HG03108 (cell line): ENCODE measurements at regions not wholly inside any gene's neighbourhood (a gene's known extent, or its start where the extent isn't known, plus 50 kb on each side); places are given as distances from the start of the nearest gene placed in this dataset.
"Not testable (repeated sequence)": the region's sequence is repeated elsewhere in the genome, so short reads cannot be mapped to it uniquely, and the experiment has no call there.

ENCODE experiments used
- ATAC-seq: cut with Tn5 transposase; IDR thresholded peaks from one replicate; pipeline ENCODE4 v1.9.1; 2021; ENCODE audit warnings: moderate library complexity; ENCODE audit not compliant: unreplicated experiment

DNA sequence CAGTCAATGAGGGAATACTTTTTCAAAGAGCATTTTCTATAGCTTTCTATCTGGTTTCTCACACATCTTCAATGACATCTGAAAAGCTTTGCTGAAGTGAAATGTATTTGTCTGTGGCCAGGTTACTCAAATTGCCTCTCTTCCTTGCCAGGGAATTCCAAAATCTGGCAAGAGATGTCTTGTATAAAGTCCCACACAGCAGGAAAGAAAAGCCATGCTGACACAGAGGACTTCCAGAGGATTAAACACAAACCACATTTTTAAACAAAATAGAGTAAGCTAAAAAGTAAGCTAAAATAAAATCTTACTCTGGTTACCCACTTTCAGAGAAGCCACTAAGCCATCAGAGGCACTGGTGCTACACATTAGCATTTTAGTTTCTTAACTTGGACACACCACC is 93.1 kb upstream of the BCAR3 start:
- ATAC-seq: no peak

DNA sequence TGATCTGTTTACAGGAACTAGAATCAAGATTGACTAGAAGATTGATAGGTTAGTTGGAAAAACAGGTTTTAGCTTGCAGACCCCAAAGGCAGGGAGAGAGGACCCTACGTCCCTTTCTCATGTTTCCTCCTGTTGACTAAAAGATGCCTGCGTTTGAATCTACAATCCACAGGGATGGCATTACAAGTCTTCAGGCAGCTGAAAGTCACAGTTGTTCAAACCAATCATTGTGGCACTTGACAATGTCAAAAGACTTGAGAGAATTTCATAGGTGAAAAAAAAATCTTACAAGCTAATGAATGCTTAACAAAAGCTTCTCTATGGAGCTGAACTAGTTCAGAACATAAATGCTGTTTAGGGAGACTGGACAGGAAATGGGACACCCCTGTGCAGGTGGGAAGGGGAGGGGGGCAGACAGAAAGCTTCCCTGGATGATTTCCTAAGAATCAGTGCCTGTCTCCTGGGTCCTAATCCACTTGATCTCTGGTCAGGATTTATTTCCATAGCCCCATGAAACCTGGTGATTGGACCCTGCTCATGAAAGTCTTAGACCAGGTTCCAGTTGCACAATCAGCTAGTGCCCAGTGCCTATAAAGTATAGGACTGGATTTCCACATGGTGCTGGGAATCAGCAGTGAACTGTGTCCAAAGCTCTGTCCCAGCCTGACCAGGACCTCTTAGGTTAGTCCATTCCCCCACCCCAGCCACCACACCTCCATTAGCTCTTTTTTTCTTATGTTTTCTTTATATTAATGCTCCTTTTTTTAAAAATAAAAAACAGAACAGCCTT is 91.6 kb upstream of the BCAR3 start:
- ATAC-seq: no peak

DNA sequence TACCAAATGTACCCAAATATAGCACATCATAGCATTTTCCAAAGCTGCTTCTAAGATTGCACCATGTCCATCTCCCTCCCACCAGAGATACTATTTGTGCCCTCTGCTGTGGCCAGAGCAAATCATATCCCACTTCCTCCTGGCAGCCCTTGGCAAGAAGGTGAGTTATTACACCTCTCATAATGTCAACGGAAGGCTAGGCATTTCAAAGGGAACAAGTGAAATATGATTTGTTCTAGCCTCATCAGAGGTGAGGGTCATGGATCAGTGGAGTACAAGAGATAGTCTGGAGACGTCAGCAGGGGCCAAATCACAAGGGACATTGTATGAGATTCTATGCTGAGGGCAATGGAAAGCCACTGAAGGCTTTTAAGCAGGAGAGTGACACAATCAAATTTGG is 90.2 kb upstream of the BCAR3 start:
- ATAC-seq: no peak

DNA sequence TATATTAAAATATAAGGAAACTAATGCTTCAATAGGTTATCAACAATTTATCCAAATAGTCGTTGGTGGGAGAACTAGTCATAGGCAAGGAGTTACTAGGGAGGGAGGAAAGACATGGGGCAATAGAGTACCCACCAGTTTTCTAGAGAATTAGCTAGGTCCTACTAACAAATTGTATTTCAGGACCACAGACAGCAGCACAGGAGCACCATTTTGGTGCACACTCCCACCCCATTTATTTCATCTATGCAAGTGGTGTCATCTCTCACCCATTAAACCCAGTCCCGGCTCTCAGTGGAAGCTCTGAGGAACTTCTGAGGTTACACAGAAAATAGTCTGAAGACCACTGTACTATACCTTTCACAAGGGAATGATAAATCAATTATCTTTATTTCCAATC is 89.0 kb upstream of the BCAR3 start:
- ATAC-seq: no peak

DNA sequence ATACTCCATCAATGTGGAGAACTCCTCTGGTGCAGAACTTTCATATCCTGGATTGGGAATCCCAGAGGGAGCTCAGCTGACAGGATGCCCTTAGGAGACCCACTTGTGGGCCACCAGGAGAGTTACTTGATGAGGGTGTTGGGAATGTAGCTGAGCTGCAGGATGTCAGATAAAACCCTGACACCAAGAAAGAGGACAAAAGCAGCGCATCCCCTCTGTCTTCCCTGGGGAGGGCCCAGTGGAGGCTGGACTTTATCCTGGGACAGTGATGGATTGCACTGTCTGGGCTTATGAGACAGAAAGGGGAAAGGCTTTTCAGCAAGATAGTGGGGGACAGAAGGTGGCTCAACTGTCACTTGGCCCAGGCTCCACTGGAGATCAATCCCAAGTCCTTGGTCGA is 88.1 kb upstream of the BCAR3 start:
- no peak for ATAC-seq

DNA sequence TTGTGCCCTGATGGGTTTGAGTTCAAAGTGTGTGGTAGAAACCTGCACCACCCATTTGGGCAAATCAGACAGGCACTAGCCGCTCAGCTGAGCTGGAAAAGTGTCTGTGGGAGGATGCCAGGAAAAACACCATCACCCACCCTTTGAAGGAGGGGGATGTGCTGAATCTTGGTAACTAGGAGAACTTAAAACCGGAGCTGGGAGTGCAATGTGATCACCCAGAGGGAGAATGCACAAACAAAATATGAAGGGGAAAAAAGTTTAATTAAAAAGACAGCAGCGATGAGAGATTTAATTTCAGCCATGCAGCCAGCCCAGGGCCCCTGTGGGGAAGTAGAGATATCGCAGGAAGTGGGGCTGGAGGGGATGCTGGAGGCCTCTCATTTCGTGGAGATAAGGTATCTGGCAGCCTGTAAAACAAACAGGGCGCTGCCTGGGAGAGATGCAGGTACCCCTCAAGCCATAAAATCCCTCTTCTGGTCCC is 86.8 kb upstream of the BCAR3 start:
- ATAC-seq: no peak

DNA sequence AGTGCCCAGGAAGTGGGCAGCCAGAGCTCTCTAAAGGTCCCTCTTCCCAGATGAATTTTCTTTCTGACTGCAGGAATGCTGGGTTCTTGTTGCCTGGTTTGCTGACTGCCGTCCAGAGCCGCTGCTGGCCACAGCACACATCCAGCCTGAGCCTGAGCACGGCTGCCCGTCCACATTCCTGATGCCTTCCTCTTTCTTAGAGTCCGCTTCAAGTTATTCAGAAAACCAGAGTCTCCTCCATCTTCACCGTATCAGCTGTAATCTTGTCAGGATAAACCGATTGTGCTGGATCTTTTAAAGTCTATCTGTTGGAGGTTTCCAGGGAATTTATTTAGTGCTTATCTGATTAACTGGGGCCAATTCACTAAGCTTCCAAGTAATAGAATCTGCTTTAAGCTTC is 84.8 kb upstream of the BCAR3 start:
- ATAC-seq: no peak

DNA sequence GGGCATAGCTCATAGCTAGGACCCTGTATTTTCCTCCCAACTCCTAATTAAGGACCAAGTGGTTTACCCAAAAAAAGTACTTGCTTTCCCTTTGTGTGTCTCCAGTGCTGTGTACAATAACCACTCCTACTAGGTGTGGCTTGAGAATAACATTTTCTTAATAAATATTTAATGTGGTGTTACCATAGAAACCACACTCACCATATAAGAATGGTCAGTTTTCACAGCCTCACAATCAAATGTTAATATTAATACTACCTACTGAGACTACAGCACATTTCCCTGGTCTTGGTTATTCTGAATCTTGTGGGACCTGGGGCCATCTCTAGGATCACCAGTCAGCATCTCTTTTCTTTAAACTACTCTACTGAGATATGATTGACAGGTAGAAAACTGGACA is 83.5 kb upstream of the BCAR3 start:
- no peak for ATAC-seq

DNA sequence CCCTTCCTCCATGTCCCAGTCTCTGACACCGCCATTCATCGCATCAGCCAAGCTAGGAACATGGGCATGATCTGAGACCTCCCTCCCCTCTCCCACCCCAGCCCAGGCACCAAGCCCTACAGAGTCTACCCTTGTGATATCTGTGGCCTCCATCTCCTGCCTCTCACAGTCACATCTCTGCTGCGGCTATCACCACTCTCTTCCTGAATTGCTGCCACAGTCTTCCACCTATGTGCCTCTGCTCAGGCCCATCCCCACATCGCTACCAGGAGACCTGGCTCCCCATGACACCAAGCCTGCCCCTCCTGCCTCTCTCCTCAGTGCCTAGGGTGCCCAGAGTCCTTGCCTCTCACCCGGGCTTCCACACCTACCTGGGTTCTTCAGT is 82.7 kb upstream of the BCAR3 start:
- ATAC-seq: no peak

DNA sequence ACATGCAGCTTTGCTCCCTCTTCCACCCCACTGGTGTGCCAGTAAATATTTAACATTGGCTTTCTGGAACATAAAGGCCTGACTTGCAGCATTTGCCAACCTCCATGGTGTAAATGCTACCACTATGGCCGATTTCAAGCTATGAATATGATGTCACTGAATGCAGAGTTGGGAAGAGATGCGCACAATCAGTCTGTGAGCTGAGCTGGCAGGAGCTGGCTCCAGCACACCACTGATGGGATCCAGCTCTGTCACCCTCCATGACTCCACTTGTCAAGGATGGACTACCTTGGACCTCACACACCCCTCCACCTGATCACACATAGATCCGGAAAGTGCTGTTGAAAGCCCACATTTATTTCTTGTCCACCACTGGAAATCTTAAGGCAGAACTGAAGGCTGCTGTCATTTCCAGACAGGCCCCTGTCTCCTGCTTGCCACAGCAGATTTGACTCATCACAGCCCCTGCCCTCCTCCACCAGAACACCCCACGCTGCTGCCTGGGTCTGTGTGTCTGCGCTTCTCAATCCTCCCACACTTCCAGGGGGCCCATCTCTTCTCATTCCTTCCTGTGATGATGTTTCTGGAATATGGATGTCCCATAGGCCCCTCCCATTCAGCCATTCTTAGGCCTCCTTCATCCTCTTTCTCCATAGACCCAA is 82.2 kb upstream of the BCAR3 start:
- ATAC-seq: no peak

DNA sequence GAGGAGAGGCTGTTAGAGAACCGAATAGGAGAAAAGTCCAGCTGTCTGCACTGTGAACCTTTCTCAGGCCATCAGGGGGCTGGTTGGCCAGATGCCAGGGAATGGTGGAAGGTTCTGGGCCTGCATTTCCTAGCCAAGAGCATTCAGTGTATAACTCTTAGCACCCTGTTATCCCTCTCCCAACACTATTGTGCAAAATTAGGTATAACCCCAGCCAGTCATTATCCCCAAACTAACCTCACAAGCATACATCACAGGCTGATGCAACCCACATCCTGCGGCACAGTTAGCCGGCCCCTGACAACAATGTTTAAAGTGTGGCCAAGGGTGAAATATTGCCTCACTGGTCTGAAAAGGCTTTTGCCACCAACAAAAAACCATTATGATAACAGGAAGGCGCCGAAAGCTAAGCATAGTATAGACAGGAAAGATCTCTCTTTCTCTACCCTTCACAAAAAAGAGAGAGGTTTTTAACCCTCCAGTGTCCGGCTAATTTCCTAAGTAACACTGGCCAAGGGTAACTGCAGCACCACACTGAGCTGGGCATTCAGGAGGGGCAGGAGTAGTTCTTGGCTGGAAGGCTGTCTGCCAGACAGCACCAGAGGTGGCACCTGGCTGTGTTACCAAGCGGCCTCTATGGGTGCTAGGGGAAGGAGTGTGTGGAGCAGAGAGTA is 77.3 kb upstream of the BCAR3 start:
- no peak for ATAC-seq

DNA sequence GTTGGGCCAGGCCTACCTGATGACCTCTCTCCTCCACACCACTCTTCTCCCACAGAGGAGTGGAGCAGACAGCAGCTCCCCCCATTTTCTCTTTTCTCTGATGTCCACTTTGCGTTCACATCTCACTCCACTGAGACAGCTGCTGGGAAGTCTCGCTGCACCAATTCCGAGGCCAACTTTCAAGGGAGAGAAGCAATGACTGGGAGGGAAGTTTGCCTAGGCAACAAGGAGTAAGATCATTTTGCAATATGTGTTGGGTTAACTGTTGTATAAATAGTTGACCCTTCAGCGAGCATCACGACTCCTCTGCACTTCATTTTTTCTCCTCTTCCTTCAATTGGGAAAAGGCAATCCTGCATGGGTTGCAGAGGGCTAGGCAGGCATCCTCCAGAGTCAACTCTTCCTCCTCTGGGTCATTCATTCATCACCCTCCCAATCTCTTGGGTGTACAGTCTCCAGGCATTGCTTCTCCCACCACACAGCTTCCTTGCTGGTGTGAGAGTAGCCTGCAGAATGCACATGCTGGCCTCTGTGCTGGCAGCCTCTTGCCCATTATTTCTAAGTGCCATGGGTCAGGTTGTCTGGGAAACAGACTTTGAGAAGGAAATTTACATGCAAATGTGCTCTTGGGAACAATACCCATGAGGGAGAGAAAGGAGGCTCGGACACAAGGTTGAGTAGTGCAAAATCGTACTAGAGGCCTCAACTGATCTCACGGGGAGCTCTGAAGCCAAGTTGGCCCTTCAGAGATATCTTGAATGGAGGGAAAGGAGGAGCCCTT is 75.8 kb upstream of the BCAR3 start:
- no peak for ATAC-seq

DNA sequence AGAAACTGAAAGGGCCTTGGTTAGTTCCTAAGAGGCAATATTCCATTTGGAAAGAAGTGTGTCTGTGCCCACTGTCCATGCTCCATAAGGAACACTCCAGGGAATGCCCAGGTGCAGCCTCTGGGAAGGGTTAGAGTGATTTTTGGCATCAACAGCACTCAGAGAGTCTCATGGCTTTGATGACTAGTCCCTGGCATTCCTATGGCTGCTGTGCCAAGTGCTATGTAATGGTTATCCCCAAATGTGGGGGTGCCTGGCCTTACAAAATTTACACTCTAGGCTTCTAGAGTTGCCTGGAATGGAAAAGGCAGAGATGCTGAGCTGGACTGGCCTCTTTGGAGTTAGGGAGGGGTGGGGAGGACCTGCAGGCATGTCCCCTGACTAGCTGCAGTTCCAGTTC is 75.0 kb upstream of the BCAR3 start:
- ATAC-seq: no peak

DNA sequence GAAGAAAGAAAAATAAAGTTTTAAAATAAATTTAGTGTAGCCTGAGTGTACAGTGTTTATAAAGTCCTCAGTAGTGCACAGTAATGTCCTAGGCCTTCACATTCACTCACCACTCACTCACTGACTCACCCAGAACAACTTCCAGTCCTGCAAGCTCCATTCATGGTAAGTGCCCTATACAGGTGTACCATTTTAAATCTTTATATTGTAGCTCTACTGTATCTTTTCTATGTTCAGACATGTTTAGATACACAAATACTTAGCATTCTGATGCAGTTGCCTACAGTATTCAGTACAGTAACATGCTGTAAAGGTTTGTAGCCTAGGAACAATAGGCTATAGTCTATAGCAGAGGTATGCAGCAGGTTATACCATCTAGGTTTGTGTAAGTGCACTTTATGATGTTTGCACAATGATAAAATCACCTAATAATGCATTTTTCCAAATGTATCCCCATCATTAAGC is 73.6 kb upstream of the BCAR3 start:
- ATAC-seq: not testable (repeated sequence)

DNA sequence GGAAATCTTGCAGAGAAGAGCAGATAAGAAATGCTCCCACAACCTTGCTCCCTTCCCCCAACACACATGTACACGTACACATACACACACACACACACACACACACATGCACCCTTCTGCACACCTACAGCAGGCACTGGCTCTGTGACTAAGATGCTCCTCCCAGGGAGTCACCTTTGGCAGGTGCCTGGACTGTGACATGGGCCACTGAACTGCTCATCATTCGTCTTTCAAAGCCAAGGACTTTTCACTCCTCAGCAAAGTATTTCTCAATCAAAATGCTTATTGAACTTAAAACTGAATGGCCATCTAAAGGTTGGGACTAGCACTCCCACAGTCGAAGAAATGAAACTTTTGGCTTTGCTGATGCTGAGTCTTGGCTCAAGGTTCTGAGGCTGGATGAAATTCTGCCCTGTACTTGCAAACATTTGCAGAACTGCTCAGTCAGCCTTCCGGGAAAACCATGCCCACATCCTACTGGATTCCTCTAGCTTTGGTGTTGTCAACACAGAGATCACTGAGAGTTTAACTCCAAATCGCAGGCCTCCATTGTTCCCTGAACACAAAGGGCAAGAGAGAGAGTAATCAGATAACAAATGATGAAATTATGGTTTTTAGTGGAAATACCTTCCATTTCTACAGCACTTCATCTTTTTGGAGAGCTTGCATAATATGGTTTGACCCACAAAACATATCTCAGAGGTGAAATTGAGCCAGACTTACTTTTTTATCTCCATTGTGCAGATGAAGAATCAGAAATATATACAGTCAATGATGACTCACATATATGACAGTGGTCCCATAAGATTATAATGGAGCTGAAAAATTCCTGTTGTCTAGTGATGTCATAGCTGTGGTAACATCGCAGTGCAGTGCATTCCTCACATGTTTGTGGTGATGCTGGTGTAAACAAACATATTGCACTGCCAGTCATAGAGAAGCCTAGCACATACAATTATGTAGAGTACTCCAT is 72.4 kb upstream of the BCAR3 start:
- ATAC-seq: no peak

DNA sequence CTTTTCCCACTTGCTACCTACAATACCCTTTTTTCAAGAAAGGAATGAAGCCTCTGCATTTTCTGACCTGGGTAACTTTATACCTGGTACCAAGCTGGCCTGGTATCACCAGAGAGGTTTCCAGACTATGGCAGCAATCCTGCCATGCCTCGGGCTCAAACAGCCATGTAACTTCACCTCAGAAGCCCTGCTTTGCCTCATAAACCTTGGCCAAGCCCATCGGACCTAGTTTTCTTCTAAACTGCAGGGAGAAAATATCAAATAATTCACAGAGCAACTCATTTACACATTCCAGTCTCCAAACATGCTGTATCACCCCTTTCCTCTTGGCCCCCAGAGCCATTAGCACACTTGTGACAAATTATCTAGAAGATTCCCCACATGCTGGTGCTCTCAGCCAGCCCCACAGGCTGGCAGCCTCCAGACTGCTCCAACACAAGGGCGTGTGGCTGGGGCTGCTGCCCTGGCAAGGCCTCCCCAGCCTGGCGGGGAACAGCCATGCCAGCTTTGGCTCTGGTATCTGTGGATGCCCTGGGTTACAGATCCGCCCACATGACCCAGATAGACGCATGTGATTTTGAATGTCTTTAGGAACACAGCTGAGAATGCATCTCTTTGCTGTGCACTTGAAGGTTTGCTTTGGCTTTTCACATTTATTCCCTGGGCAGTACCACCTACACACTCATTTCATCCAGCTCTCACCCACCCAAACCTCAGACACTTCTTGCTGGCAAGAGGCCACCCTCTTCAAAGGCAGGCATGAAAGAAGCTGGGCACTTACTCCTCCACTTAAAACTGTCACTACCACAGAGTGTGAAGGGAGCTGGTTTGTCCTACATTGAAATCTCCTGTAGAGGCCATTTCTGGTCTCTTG is 70.0 kb upstream of the BCAR3 start:
- no peak for ATAC-seq

DNA sequence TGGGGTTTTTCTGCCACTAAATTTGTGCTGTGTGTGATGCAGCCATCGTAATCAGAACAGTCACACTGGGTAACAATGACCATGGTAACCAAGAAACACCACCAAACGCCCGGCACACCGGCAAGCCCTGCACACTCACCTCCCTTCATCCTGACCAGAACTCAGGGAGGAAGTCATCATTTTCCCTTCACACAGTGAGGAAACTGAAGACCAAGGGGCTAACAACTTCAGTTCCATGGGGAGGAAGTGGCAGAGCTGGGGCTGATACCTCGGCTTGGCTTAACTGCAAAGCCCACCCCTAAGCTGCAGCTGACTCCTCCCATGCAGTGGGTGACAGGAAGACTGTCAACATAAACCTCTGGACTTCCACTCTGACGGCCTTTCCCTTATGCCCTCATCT is 69.3 kb upstream of the BCAR3 start:
- no peak for ATAC-seq

DNA sequence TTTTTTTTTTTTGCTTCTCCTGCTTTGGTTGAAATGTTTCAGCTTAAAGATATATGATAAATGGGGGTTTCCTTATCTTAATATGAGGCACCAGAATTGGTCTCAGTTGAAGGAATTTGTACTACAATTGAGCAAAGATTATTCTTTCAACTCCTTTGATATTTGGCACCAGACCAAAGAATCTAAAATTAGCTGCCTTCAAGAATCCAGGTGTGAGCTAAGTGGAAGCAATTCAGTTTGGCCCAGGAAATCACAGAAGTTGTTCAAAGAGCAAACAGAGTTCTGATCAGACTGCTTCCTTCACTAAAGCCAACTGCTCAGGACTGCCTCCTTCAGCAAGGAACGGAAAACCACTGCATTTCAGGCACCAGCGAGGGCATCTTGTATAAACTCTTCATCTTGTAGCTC is 68.3 kb upstream of the BCAR3 start:
- no peak for ATAC-seq

DNA sequence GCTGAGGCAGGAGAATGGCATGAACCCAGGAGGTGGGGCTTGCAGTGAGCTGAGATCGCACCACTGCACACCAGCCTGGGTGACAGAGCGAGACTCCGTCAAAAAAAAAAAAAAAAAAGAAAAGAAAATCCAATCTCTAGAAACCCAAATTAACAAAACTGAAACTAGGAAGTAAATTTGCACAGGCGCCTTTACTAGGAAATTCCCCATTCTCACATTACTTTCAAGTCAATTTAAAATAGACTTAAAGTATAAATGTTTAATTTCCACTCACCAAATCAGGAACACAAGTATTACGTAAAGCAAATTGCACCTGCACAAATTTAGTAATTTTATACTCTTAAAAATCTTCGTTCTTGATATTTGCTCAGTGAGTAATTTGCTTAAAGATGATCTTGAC is 67.8 kb upstream of the BCAR3 start:
- ATAC-seq: no peak
